Vagina (tissue), 2 donors: ENCODE measurements at regions not wholly inside any gene's neighbourhood (a gene's known extent, or its start where the extent isn't known, plus 50 kb on each side); places are given as distances from the start of the nearest gene placed in this dataset.

Experiments
- POLR2AphosphoS5 ChIP-seq, 2 donors: sonication (generic); formaldehyde crosslinking; IDR thresholded peaks; one replicate each; pipeline ENCODE4 v1.9.0; 2017; ENCODE audit warnings: antibody characterized with exemption in 2 of 2, mild to moderate bottlenecking in 2 of 2, low read depth in 1 of 2; ENCODE audit not compliant: insufficient read depth in 1 of 2
- TF ChIP-seq, protein P1 (sequence below), 3 experiments: fragments of 450-650 bp in 2 of 3; fragments of 200-600 bp in 1 of 3; sonication (generic) in 1 of 3; IDR thresholded peaks; one replicate each; pipeline ENCODE4 v1.5.1; 2017 to 2019; ENCODE audit warnings: antibody characterized with exemption in 3 of 3, mild to moderate bottlenecking in 2 of 3, moderate library complexity in 2 of 3

DNA sequence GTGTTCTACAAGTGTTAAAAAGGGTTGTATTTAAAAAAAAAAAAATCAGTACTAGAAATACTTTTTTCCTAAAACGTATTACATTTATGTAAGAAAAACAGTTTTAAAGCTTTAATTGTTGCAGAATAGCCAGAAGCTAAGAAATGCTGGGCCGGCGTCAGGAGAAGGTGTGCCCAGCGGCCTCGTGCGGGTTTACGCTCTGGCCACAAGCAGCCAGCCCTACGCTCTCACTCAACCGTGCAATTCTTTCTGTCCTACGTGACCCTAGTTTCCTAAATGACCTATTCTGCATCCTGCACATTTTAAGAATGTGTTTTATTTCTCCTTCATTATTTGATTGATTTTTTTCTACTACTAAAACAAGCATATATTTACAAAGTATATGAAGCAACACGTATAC is 279.7 kb upstream of the KLF14 start:
- TF ChIP-seq, protein P1, sequence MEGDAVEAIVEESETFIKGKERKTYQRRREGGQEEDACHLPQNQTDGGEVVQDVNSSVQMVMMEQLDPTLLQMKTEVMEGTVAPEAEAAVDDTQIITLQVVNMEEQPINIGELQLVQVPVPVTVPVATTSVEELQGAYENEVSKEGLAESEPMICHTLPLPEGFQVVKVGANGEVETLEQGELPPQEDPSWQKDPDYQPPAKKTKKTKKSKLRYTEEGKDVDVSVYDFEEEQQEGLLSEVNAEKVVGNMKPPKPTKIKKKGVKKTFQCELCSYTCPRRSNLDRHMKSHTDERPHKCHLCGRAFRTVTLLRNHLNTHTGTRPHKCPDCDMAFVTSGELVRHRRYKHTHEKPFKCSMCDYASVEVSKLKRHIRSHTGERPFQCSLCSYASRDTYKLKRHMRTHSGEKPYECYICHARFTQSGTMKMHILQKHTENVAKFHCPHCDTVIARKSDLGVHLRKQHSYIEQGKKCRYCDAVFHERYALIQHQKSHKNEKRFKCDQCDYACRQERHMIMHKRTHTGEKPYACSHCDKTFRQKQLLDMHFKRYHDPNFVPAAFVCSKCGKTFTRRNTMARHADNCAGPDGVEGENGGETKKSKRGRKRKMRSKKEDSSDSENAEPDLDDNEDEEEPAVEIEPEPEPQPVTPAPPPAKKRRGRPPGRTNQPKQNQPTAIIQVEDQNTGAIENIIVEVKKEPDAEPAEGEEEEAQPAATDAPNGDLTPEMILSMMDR (IDR thresholded peaks at IDR 0.05): no peak
- no peak for TF ChIP-seq POLR2AphosphoS5 (IDR thresholded peaks at IDR 0.05; ENCODE audit: insufficient read depth in 1 of 2, low read depth in 1 of 2)
